ENCODE measurements at regions not wholly inside any gene's neighbourhood (a gene's known extent, or its start where the extent isn't known, plus 50 kb on each side); places are given as distances from the start of the nearest gene placed in this dataset.
A peak's percentile ranks its signal among the peaks of the same experiment; 100 is the strongest.

- 70 to 73% methylated on average over 10 of the region's 10 CpGs for WGBS, 2 donors
- ATAC-seq (ENCODE audit: low FRiP score) (no peak), DNase-seq (peak in 1 of 2 donors; percentile 55)
- intact Hi-C loops (cut with DNase I): no loop called here
- Histone ChIP-seq H3K36me3 (ENCODE audit: control insufficient read depth in 1 of 2, insufficient read depth in 2 of 2, low read length in 1 of 2) (no peaks in the 10 kb centered on the region), H3K27ac (ENCODE audit: low read depth in 1 of 2, low read length in 2 of 2) (no peak overlapping the region), H3K27me3 (ENCODE audit: control insufficient read depth in 1 of 2, insufficient read depth in 2 of 2, low read length in 1 of 2) (no peaks in the 10 kb centered on the region), H3K4me3 (ENCODE audit: low read length in 2 of 2) (no peak overlapping the region), H3K4me1 (ENCODE audit: control insufficient read depth in 1 of 2, insufficient read depth in 2 of 2, low read length in 2 of 2) (no peaks in the 10 kb centered on the region), H3K9me3 (ENCODE audit: control insufficient read depth, low read length) (peaks cover 7% of the 10 kb centered on the region)
Measured at GRCh38 chr5:1669276-1670155, 130.1 kb downstream of the MRPL36 start.

GRCh38 chr5:1668141-1668721 is 131.4 kb downstream of the MRPL36 start:
- H3K27ac ChIP-seq (ENCODE audit: low read depth in 1 of 2, low read length in 2 of 2): no peak overlapping the region
- ATAC-seq (ENCODE audit: low FRiP score): peak; percentile 40
- peaks cover 7% of the 10 kb centered on the region for H3K9me3 ChIP-seq (ENCODE audit: control insufficient read depth, low read length)
- intact Hi-C loops (cut with DNase I): no loop called here
- 10 to 12% methylated on average over 23 of the region's 23 CpGs for WGBS, 2 donors
- no peaks in the 10 kb centered on the region for H3K4me1 ChIP-seq (ENCODE audit: control insufficient read depth in 1 of 2, insufficient read depth in 2 of 2, low read length in 2 of 2)
- DNase-seq: peak in 1 of 2 donors; percentile 69
- H3K27me3 ChIP-seq (ENCODE audit: control insufficient read depth in 1 of 2, insufficient read depth in 2 of 2, low read length in 1 of 2): no peaks in the 10 kb centered on the region
- no peaks in the 10 kb centered on the region for H3K36me3 ChIP-seq (ENCODE audit: control insufficient read depth in 1 of 2, insufficient read depth in 2 of 2, low read length in 1 of 2)
- H3K4me3 ChIP-seq (ENCODE audit: low read length in 2 of 2): no peak overlapping the region

- Histone ChIP-seq H3K4me3 (ENCODE audit: low read length in 2 of 2) (no peak overlapping the region), H3K9me3 (ENCODE audit: control insufficient read depth, low read length) (peaks cover 7% of the 10 kb centered on the region), H3K4me1 (ENCODE audit: control insufficient read depth in 1 of 2, insufficient read depth in 2 of 2, low read length in 2 of 2) (no peaks in the 10 kb centered on the region), H3K27me3 (ENCODE audit: control insufficient read depth in 1 of 2, insufficient read depth in 2 of 2, low read length in 1 of 2) (no peaks in the 10 kb centered on the region), H3K27ac (ENCODE audit: low read depth in 1 of 2, low read length in 2 of 2) (no peak overlapping the region), H3K36me3 (ENCODE audit: control insufficient read depth in 1 of 2, insufficient read depth in 2 of 2, low read length in 1 of 2) (no peaks in the 10 kb centered on the region)
- intact Hi-C loops (cut with DNase I): no loop called here
- DNase-seq: peak in 1 of 2 donors; percentile 48
- ATAC-seq (ENCODE audit: low FRiP score): no peak
- WGBS, 2 donors: 2% methylated on average over 33 to 38 of the region's 38 CpGs
Measured at GRCh38 chr5:1667648-1668140, 131.9 kb downstream of the MRPL36 start.

GRCh38 chr5:1666812-1667588 is 132.6 kb downstream of the MRPL36 start:
- no peak for ATAC-seq (ENCODE audit: low FRiP score)
- H3K27ac ChIP-seq (ENCODE audit: low read depth in 1 of 2, low read length in 2 of 2): no peak overlapping the region
- H3K4me3 ChIP-seq (ENCODE audit: low read length in 2 of 2): no peak overlapping the region
- intact Hi-C loops (cut with DNase I): no loop called here
- DNase-seq: peak in 1 of 2 donors; percentile 75
- no peaks in the 10 kb centered on the region for H3K4me1 ChIP-seq (ENCODE audit: control insufficient read depth in 1 of 2, insufficient read depth in 2 of 2, low read length in 2 of 2)
- H3K36me3 ChIP-seq (ENCODE audit: control insufficient read depth in 1 of 2, insufficient read depth in 2 of 2, low read length in 1 of 2): no peaks in the 10 kb centered on the region
- WGBS, 2 donors: 4 to 12% methylated on average over 16 to 58 of the region's 62 CpGs
- H3K27me3 ChIP-seq (ENCODE audit: control insufficient read depth in 1 of 2, insufficient read depth in 2 of 2, low read length in 1 of 2): no peaks in the 10 kb centered on the region
- peaks cover 7% of the 10 kb centered on the region for H3K9me3 ChIP-seq (ENCODE audit: control insufficient read depth, low read length)

DNA sequence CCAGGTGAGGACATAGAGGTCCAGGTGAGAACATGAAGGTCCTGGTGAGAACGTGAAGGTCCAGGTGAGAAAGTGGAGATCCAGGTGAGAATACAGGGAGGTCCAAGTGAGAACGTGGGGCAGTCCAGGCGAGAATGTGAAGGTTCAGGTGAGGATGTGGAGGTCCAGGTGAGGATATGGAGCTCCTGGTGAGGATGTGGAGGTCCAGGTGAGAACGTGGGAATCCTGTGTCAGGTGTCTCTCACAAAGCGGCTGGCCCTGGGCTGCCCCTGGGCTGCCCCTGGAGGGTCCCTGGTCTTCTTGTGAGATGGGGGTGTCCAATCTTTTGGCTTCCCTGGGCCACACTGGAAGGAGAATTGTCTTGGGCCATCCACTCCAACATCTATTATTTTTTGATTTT is 133.4 kb downstream of the MRPL36 start:
- peak in 1 of 2 donors; percentile 23 for DNase-seq
- H3K27ac ChIP-seq (ENCODE audit: low read depth in 1 of 2, low read length in 2 of 2): no peak overlapping the region
- intact Hi-C loops (cut with DNase I): no loop called here
- H3K4me3 ChIP-seq (ENCODE audit: low read length in 2 of 2): no peak overlapping the region
- peaks cover 7% of the 10 kb centered on the region for H3K9me3 ChIP-seq (ENCODE audit: control insufficient read depth, low read length)
- no peaks in the 10 kb centered on the region for H3K4me1 ChIP-seq (ENCODE audit: control insufficient read depth in 1 of 2, insufficient read depth in 2 of 2, low read length in 2 of 2)
- WGBS, 2 donors: 85 to 88% methylated on average over 5 of the region's 5 CpGs
- H3K36me3 ChIP-seq (ENCODE audit: control insufficient read depth in 1 of 2, insufficient read depth in 2 of 2, low read length in 1 of 2): no peaks in the 10 kb centered on the region
- ATAC-seq (ENCODE audit: low FRiP score): no peak
- H3K27me3 ChIP-seq (ENCODE audit: control insufficient read depth in 1 of 2, insufficient read depth in 2 of 2, low read length in 1 of 2): no peaks in the 10 kb centered on the region

- Histone ChIP-seq H3K4me3 (ENCODE audit: low read length in 2 of 2) (no peak overlapping the region), H3K27me3 (ENCODE audit: control insufficient read depth in 1 of 2, insufficient read depth in 2 of 2, low read length in 1 of 2) (no peaks in the 10 kb centered on the region), H3K27ac (ENCODE audit: low read depth in 1 of 2, low read length in 2 of 2) (no peak overlapping the region), H3K9me3 (ENCODE audit: control insufficient read depth, low read length) (peaks cover 6% of the 10 kb centered on the region), H3K36me3 (ENCODE audit: control insufficient read depth in 1 of 2, insufficient read depth in 2 of 2, low read length in 1 of 2) (no peaks in the 10 kb centered on the region), H3K4me1 (ENCODE audit: control insufficient read depth in 1 of 2, insufficient read depth in 2 of 2, low read length in 2 of 2) (no peaks in the 10 kb centered on the region)
- intact Hi-C loops (cut with DNase I): no loop called here
- DNase-seq (no peak), ATAC-seq (ENCODE audit: low FRiP score) (no peak)
- WGBS, 2 donors: 85 to 90% methylated on average over 4 of the region's 4 CpGs
Measured at GRCh38 chr5:1665803-1666202, 133.8 kb downstream of the MRPL36 start.

- Histone ChIP-seq H3K36me3 (ENCODE audit: control insufficient read depth in 1 of 2, insufficient read depth in 2 of 2, low read length in 1 of 2) (no peaks in the 10 kb centered on the region), H3K9me3 (ENCODE audit: control insufficient read depth, low read length) (peaks cover 5% of the 10 kb centered on the region), H3K4me1 (ENCODE audit: control insufficient read depth in 1 of 2, insufficient read depth in 2 of 2, low read length in 2 of 2) (no peaks in the 10 kb centered on the region), H3K27me3 (ENCODE audit: control insufficient read depth in 1 of 2, insufficient read depth in 2 of 2, low read length in 1 of 2) (no peaks in the 10 kb centered on the region), H3K4me3 (ENCODE audit: low read length in 2 of 2) (no peak overlapping the region), H3K27ac (ENCODE audit: low read depth in 1 of 2, low read length in 2 of 2) (no peak overlapping the region)
- intact Hi-C loops (cut with DNase I): no loop called here
- peak in 1 of 2 donors; percentile 37 for DNase-seq
- 59 to 63% methylated on average over 6 of the region's 6 CpGs for WGBS, 2 donors
- ATAC-seq (ENCODE audit: low FRiP score): no peak
Measured at GRCh38 chr5:1665231-1665630, 134.4 kb downstream of the MRPL36 start.

DNA sequence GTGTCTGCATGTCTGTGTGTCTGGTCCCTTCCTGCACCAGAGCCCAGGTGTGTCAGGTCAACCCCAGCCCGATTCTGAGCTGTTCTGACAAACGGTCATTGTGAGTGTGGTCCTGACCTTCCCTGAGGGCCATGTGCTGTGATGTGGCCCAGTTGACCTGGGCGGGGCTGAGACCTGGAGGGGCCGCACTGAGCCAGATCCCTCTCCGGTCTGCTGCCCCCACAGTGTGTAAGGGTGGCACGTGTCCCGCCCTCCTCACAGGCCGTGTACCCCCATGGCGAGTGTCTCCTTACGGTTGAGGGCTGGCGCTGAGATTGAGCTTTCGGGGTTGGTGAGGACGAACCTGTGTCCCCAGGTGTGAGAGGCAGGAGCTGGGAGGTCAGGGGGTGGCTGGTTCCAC is 136.5 kb downstream of the MRPL36 start:
- H3K4me1 ChIP-seq (ENCODE audit: control insufficient read depth in 1 of 2, insufficient read depth in 2 of 2, low read length in 2 of 2): no peaks in the 10 kb centered on the region
- DNase-seq: peak in 1 of 2 donors; percentile 64
- no peak overlapping the region for H3K27ac ChIP-seq (ENCODE audit: low read depth in 1 of 2, low read length in 2 of 2)
- intact Hi-C loops (cut with DNase I): no loop called here
- WGBS, 2 donors: 82 to 87% methylated on average over 13 of the region's 13 CpGs
- H3K9me3 ChIP-seq (ENCODE audit: control insufficient read depth, low read length): no peaks in the 10 kb centered on the region
- no peak for ATAC-seq (ENCODE audit: low FRiP score)
- H3K27me3 ChIP-seq (ENCODE audit: control insufficient read depth in 1 of 2, insufficient read depth in 2 of 2, low read length in 1 of 2): no peaks in the 10 kb centered on the region
- H3K36me3 ChIP-seq (ENCODE audit: control insufficient read depth in 1 of 2, insufficient read depth in 2 of 2, low read length in 1 of 2): no peaks in the 10 kb centered on the region
- H3K4me3 ChIP-seq (ENCODE audit: low read length in 2 of 2): no peak overlapping the region
